NCI-H524 (cell line): ENCODE measurements at regions not wholly inside any gene's neighbourhood (a gene's known extent, or its start where the extent isn't known, plus 50 kb on each side); places are given as distances from the start of the nearest gene placed in this dataset.

Source experiments
- DNase-seq, 2 experiments: peaks; one replicate each; lab custom pipeline; 2025; lab: John Stamatoyannopoulos, UW

DNA sequence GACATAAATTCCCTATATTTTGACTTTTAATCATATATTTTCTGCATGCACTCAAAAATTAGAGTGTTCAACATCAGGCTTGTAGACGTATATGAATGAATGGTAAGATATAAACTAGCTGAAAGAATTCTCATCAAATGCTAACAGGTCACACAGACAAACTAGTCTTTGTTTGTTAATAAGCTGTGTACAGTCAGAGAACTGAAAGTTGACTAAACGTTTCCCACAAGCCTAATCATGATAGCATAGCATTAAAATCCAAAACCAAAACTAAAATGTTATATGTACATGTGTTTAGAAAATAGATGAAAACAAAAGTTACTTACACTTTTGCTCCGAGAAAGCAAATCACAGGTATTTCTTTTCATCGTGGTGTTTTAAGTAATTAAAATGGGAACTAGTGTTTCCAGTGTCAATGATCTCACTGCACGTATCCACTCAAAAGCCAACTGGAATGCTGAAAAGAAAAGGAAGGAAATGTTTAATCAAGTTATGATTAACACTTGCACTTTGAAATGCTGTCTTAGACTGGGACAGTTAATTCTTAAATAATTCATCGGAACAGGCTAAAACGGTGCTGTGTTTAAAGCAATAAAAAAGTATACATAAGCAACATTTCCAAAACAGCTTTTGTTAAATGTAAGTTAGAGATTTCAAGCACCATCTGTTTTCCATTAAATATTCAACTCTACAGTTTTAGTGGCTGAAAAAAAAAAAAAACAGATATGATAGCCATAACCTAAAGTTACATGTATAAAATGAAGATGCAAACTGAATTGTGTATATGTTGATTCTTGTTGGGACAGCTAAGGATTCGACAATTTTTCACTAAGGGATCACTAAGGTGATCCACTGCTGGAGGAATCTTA lies 291.9 kb upstream of the PDE4D start:
- no peak for DNase-seq

DNA sequence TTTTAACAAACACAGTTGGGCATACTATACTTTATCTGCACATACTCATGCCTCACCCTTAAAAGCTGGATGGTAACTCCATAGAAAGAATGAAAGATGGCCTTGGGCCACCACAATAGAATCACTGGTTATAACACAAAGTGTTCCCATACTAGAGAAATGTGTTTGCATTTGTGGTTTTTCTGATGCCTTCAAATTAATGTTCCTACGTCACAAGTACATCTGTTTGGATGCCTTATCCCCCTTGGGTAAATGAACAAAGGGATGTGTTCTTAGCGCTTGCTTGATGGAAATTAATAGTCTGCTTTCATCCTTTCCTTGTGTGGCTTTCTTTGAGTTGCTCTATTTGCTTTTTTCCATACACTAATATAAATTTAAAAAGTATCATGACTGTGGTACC lies 291.1 kb upstream of the PDE4D start:
- no peak for DNase-seq

DNA sequence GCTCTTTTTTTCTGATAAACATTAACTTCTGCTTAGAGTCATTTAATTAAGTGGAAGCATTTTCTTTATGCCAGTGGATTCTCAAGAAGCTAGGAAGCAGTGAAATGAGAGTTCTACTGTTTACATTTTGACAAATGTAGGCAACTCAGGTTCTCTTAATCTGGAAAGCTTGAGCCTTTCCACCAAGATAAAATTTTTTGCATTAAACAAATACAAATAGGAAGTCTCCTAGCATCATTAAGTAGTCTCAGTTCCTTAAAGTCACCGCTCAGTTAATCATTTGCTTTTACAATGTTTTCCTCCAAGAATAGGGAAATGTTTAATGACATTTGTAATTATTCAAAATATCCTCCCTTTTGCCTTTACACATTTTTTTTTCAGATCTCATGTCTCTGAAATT lies 290.4 kb upstream of the PDE4D start:
- DNase-seq: no peak

DNA sequence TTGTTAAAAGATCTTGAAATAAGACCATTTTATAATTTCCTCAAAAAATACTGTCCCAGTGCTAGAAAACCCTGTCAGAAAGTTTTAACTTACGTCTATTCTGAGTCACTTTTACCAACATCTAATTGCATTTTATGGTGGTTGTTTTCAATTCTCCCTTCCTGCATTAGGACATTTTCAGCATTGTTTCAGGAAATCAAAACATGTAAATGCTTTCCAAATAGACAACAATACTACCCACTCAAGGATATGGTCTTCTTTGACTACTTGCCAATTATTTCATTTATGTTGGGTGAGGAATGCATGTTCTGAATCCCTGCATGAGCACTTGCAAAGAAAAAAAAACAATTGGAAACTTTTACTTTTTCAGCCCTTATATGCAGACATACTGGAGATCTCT lies 284.6 kb upstream of the PDE4D start:
- no peak for DNase-seq

DNA sequence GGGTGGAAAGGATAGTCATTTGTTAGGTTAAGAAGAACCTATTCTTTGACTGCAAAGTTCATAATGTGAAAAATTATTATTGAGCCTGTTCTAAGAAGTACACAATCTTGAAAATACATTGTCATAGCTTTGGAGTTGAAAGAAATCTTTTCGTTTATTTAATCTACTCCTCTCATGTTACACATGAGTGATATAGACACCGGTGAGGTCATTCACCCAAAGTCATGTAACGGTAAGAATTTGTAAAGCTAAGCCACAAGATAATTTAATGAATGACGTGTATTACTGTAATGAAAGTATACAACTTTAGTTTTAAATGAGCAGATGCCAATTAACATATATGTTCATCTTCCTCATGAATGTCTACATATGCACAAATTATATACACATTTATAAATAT lies 284.1 kb upstream of the PDE4D start:
- no peak for DNase-seq

DNA sequence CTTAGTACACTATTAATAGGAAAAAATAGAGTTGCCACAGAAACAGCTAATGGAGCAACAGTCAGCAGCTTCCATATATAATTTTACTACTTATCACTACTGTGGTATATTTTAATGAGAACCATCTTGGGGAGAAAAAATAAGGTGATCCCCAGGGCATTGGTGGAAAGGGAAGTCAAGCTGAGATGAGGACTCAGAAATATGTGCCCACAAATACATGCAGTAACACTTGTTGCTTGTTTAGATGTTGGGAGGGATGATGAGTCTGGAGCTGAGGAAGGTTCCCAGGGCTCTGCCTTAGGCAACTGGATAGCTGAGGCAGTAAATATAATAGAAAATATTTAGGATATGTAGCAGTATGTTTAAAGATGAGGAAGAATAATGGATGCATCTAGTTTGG lies 280.1 kb upstream of the PDE4D start:
- no peak for DNase-seq

DNA sequence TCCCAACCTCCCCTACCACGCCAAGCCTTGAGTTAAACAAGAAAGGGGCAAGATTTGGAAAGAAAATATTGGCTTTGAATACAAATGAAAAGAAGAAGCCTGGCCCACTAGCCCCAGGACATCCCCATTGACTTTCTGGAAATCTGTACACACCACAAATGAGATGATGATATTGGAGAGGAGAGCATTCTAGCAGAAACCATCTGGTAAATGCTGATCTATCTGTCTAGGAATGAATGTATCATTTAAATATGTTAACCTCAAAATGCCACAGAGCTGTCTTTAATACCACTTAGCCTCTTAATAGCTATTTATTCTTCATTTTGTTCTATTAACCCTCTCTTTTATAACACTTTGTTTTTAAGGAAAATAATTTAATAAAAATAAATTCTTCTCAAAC lies 270.2 kb upstream of the PDE4D start:
- DNase-seq: no peak

DNA sequence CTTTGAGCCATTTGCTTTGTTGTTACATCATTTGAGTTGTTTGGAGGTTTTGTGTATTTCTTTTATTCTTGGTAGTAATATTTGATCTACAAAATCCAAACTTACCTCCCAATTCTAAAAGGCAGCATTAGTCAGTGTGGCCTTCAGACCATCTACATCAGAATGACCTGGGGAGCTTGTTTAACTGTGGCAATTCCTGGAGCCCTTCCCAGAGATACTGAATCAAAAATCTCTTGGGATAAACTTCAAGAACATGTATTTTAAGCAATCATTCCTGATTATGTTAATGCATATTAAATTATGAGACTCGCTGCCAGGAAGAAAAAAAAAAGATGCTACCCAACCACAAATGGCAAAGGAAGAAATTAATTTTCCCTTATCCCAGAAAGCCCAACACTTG lies 268.9 kb upstream of the PDE4D start:
- DNase-seq: no peak

DNA sequence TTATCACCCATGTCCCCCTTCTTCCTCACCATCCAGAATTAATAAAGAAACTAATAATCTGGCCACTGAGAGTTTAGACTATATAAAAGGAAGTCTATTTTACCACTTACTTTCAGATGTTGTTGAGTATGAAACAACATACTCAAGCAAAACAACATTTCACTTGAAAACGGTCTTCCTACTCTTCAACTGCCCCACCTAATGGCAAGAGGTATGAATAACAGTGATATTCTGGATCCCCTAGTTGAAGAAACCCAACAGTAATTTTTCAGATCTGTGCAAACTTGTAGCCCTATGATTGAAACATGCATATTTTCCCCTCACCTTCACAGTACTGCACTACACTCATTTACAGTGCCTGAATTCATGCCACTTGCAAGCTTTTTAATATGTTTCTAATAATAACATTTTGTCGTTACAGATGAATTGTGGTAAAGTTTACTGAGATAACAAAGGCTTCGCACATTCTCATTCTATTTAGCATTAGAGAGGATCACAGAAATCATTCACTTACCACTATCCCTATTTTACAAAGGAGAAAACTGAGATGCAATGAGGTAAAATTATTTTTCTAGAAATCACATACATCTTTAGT lies 267.9 kb upstream of the PDE4D start:
- DNase-seq: peak in 1 of 2 experiments; percentile 33

DNA sequence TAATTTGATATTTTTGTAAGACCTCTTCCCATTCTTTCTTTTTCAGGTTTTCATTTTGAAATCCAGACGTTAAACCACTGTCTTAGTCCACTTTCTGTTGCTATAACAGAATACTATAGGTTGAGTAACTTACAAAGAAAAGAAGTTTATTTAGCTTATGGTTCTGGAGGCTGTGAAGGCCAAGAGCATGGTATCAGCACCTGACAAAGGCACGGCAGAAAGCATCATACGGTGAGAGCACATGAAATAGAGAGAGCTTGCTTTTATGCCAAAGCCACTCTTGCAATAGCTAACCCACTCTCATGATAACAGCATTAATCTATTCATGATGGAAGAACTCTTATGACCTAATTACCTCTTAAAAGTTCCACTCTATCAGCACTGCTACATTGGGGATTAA lies 255.6 kb upstream of the PDE4D start:
- DNase-seq: peak; percentile 2 to 52

DNA sequence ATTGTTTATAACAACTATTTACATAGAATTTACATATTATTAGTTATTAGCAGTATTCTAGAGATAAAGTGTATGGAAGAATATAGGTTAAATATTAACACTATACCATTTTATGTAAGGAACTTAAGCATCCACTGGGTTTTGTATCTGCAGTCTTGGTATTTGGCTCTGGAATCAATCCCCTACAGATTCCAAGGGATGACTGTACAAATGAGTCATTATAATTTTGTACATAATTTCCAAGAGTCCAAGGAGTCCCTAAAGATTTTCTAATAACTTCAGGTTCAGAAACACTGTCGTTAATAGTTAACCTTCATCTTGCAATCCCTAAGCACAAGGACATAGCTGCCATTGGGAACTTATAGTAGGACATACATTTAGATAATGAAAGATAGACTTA lies 254.8 kb upstream of the PDE4D start:
- DNase-seq: no peak

DNA sequence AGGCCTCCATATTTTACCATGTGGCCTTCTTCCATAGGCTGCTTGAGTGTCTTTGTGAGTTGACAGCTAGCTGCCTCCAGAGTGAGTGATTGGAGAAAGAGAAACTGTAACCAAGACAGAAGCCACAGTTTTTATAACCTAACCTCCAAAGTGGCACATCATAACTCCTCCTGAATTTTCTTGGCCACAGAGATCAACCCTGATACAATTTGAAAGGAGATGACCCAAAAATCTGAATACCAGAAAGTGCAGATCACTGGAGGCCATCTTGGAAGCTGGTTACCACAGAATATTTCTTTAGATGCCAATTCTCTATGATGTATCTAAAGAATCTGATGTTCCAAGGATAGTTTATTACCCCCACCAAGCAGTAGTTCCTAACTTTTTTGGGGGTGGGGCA lies 254.3 kb upstream of the PDE4D start:
- no peak for DNase-seq

DNA sequence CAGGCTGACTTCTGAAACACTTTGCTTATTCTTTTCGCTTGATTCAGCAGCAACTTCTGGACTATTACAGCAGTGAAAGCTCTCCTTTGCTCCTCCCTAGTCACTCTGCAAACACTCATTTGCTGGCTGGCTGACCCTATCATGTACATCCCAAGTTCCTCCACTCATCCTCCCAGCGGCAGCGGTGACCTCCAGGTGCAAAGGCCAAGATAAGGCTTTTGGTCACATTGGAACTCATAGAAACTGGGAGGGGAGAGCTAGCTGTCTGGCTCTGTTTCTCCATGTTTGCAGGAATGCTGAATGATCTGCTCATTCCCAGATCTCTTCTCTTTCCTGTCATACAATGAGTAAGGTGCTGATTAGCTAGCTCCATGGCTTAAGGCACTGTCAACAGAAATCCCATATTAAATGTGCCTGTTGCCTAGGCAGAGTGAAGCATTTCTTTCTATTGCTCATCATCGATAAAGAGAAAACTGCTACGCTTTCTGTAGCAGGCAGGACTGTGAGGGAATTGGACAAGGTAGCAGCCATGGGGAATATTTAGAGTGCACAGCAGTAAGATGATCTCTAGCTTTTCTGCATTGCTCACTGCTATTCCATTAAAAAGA lies 250.5 kb upstream of the PDE4D start:
- DNase-seq: no peak

DNA sequence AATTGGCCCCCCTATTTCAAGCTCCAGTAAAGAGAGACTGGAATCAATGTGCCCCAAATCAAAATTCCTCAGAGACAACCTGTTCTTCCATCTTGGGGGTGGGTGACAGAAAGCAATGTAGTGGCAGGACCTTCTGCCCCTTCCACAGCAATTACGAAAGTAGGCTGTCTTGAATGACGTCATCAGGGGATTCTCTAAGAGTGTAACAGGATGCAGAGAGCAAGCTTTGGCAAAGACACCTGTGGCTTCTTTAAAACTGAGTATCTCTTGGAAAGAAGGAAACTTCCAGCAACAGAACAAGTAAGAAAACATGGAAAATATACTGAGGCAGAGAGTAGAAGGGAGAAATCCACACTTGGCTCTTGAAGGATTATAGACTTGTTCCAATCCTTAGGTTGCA lies 247.6 kb upstream of the PDE4D start:
- DNase-seq: no peak

DNA sequence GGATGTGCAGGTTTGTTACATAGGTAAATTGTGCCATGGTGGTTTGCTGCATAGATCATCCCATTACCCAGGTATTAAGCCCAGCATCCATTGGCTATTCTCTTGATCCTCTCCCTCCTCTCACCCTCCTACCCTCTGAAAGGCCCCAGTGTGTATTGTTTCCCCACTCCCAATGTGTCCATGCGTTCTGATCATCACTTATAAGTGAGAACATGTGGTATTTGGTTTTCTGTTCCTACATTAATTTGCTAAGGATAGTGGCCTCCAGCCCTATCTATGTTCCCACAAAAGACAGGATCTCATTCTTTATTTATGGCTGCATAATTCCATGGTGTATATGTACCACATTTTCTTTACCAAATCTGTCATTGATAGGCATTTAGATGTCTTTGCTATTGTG lies 243.3 kb upstream of the PDE4D start:
- no peak for DNase-seq

DNA sequence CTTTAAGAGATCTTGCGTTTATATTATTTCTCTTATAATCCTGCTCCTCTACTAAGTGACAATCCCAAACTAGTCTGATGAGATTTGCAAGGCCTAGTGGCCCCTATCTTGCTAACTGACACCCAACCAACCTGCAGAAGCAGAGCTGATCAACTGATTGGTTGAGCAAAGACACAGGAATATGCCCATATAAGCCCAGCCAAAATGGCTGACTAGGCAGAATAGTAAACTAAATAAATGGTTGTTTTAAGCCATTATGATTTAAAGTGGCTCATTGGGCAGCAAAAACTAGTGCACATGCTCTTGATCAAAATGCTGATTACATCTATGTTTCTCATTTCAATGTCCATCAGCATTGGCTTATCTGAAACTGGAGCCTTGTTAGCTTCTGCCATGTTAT lies 238.0 kb upstream of the PDE4D start:
- no peak for DNase-seq

DNA sequence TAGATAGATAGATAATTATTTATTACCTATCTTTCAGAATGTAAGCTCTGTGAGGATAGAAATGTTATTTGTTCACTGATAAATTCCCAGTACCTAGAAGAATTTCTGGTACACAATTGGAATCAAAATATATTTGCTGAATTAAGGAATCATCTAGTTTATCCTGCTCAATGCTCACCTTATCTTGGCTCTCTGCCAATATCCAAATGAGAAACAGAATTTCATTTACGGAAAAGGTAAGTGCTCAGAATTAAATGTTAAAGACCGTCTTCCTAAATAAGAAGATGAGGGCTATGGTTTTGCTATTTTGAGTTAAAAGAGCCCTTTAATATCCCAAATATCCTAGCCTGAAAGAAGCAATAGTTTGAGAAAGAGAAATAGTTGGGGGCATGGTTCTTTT lies 232.1 kb upstream of the PDE4D start:
- DNase-seq: no peak

DNA sequence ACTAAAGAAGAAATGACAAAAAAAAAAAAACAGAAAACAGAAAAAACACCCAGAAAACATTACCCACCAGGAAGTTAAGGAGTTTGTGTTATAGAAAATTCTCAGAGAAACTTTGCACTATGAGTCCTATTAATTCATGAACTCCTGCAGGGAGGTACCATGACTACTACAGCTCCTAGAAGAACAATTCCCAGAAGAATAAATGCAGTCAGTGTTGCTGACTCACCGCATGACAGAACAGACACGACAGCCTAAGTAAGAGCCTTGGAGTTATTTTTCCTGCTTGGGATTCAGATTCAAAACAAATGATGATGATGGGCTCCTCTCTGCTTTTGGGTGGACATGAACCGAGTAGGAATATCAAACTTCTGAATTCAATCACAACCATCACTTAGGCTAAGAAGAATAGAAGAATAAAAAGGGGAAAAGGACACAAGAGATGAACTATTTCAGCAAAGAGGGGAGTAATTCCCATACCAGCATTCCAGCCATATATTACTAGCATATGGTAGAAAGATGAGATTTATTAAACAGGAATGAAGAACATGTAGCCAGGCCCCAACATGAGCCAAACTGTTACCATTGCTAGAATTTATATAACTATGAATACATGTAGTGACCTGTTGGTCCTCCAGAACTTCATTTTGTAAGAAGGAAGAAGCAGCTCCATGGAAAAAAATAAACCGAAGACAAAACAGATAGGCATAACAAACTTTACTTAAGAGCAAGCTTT lies 209.6 kb upstream of the PDE4D start:
- DNase-seq: no peak

DNA sequence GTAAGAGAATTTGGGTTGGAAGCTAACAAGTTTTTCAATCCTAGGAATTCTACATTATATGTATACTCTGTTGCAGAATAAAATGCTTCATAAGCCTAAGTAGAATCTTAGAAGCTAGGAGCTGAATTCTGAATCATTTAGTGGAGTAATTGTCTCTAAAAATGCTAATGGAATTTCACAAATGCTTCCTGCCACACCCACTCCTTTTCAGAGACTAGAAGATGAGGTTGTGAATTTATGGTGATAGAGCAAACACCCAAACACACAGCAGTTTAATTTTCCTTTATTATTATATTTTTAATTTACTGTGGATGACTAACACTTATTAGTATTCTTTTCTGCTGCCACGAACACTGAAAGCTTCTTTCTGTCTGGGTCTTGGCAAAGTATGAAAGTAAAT lies 208.0 kb upstream of the PDE4D start:
- DNase-seq: no peak

DNA sequence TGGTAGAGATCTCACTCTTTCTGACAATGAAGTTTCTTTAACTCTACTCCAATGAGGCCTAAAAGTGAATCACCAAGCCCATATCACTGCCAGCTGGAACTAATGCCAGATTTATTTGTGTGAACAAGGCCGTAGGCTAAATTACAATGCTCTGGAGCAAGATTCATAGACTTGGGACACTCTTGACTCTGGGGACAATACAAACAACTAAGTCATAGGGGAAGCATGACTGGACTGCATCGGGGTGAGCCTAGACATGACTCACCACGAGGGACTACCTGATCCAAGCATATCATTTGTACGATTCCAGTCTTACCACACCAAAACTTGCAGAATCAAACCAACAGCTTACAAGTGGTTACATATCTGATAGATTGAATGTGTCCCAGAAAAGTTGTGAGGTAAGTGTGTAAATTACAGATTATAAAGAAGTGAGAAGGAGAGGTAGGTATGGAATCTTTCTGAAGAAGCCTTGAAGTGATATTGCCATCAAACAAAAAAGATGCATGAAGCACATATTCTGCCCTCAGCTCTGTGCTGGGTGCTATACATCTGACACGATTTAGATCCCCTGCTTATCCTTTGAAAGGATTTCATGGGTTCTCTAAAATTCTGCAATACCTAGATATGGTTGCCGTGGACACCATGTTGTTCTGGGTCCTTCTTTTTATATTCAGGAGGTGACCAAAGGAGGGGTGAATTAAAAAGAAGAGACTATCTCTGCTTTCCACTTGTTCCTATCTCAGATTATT lies 199.3 kb upstream of the PDE4D start:
- no peak for DNase-seq

DNA sequence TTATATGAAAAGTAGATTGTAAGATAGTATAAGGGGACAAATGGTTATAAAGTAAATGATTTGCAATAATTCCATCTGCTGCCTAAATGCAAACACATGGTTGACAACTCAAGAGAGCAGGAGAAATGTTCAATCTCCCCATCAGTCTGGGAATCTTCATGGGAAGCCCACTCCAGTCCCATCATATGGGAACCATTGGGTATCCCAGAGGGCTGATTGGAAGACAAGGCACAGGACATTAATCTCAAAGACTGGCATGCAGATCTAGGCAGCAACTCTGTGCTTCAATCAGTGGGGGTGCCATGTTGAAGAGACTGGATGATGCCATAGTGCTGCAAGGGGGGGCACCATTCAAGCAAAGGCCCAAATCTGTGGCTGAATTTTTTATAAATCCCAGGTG lies 193.1 kb upstream of the PDE4D start:
- no peak for DNase-seq

DNA sequence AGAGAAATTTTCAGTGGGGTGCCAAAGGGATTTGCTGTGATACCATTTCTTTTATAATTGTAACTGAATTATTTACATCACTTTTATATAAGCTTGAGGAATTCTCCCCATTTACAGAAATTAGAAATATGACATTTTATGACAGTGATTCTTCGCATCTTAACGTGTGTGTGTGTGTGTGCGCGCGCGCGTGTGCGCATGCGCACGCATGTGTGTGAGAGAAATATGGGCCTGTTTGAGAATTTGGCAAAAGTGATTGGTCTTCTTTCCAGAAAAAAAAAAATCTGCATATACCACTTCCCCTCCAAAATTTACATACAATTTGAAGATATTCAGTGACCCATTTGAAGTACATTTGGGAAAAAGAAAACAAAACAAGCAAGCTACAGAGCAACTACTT lies 190.7 kb upstream of the PDE4D start:
- no peak for DNase-seq
